HCT116 (cell line): ENCODE measurements at regions not wholly inside any gene's neighbourhood (a gene's known extent, or its start where the extent isn't known, plus 50 kb on each side); places are given as distances from the start of the nearest gene placed in this dataset.

ENCODE experiments used
- ATAC-seq: fragments of 200-7000 bp; cut with Tn5 transposase; 2 replicates; pipeline ENCODE4 v1.9.1; 2020; ENCODE audit warnings: mild to moderate bottlenecking, moderate library complexity
- BruUV-seq: library from RNA; stranded (reverse); fragments of 400-500 nt; replicated peaks from 2 replicates; lab custom pipeline; 2021; lab: Mats Ljungman, UMichigan
- CTCF ChIA-PET: fragments of 300-600 bp; sonication (Branson Sonifier 250); formaldehyde crosslinking; loops from one replicate; lab custom pipeline; 2021; ENCODE audit warnings: antibody characterized with exemption; lab: Charles Lee
- POLR2A ChIA-PET: fragments of 300-600, 350-600 bp; sonication (Branson Sonifier 250); formaldehyde crosslinking; loops from one replicate; lab custom pipeline; 2021; ENCODE audit warnings: antibody characterized with exemption; lab: Charles Lee
- RAD21 ChIA-PET, 2 experiments: fragments of 300-600 bp; sonication (Branson Sonifier 250); formaldehyde crosslinking; loops; one replicate each; lab custom pipeline; 2023; ENCODE audit warnings: low total read pairs in 2 of 2; ENCODE audit not compliant: uncharacterized antibody in 2 of 2, unreplicated experiment in 2 of 2, low non-redundant PET in 1 of 2; lab: Charles Lee
- DNase-seq: peaks from one replicate; pipeline ENCODE4 v3.0.0-alpha.2; 2010; ENCODE audit warnings: low read depth, low spot score
- H2AFZ ChIP-seq: fragments of 200-600 bp; shearing (Covaris generic), sonication (generic); 2 replicates; pipeline ENCODE4 v1.6.1; 2017; ENCODE audit warnings: low read depth, mixed run types, mixed read lengths, antibody characterized with exemption, low read length; ENCODE audit not compliant: poor library complexity, severe bottlenecking
- H3K27ac ChIP-seq: 2 replicates; pipeline ENCODE4 v1.5.1; 2012; ENCODE audit warnings: low read depth, low read length
- H3K27me3 ChIP-seq: fragments of 200-600 bp; sonication (generic); 2 replicates; pipeline ENCODE4 v1.6.1; 2016; ENCODE audit warnings: mixed run types, low read length, mixed read lengths; ENCODE audit not compliant: insufficient read depth
- H3K36me3 ChIP-seq, 2 experiments: fragments of 200-500 bp in 1 of 2; fragments of 200-600 bp in 1 of 2; sonication (Bioruptor generic) in 1 of 2; sonication (generic) in 1 of 2; 2 replicates each; pipeline versions ENCODE4 v1.5.1 to v1.6.1; 2014 to 2016; ENCODE audit warnings: low read length in 2 of 2, inconsistent platforms in 1 of 2, mixed read lengths in 1 of 2, mixed run types in 1 of 2; ENCODE audit not compliant: insufficient read depth in 2 of 2, control insufficient read depth in 1 of 2
- H3K4me1 ChIP-seq, 2 experiments: fragments of 200-600 bp in 1 of 2; sonication (generic) in 1 of 2; 2 replicates each; pipeline versions ENCODE4 v1.5.1 to v1.6.1; 2012 to 2017; ENCODE audit warnings: low read length in 2 of 2, inconsistent platforms in 1 of 2, mild to moderate bottlenecking in 1 of 2, mixed read lengths in 1 of 2, mixed run types in 1 of 2, moderate library complexity in 1 of 2; ENCODE audit not compliant: insufficient read depth in 2 of 2, control insufficient read depth in 1 of 2
- H3K4me2 ChIP-seq: fragments of 200-600 bp; sonication (generic); 2 replicates; pipeline ENCODE4 v1.6.1; 2017; ENCODE audit warnings: mixed run types, low read length, mixed read lengths
- H3K4me3 ChIP-seq, 2 experiments: fragments of 200-600 bp in 1 of 2; sonication (generic) in 1 of 2; replicated peaks in 1 of 2; 2 replicates each; pipeline ENCODE4 v1.5.1; 2011 to 2016; ENCODE audit warnings: low read length in 2 of 2, control low read depth in 1 of 2, low read depth in 1 of 2, mild to moderate bottlenecking in 1 of 2, mixed read lengths in 1 of 2, mixed run types in 1 of 2
- H3K79me2 ChIP-seq: fragments of 200-600 bp; sonication (generic); 2 replicates; pipeline ENCODE4 v1.6.1; 2017; ENCODE audit warnings: mild to moderate bottlenecking, mixed run types, low read length, moderate library complexity, mixed read lengths; ENCODE audit not compliant: insufficient read depth
- H3K9ac ChIP-seq: fragments of 200-600 bp; sonication (generic); 2 replicates; pipeline ENCODE4 v1.6.1; 2016; ENCODE audit warnings: low read length, mixed read lengths
- H3K9me2 ChIP-seq: fragments of 200-600 bp; sonication (generic), shearing (Covaris generic); 2 replicates; pipeline ENCODE4 v1.6.1; 2017; ENCODE audit warnings: mixed run types, mild to moderate bottlenecking, moderate library complexity; ENCODE audit not compliant: insufficient read depth
- H3K9me3 ChIP-seq, 2 experiments: fragments of 200-500 bp in 1 of 2; fragments of 200-600 bp in 1 of 2; sonication (Bioruptor generic) in 1 of 2; sonication (generic) in 1 of 2; 2 replicates each; pipeline ENCODE4 v1.6.1; 2014 to 2017; ENCODE audit warnings: low read length in 2 of 2, mixed read lengths in 2 of 2, inconsistent platforms in 1 of 2, low read depth in 1 of 2, mild to moderate bottlenecking in 1 of 2, mixed run types in 1 of 2, moderate library complexity in 1 of 2; ENCODE audit not compliant: control insufficient read depth in 1 of 2, insufficient read depth in 1 of 2
- H4K20me1 ChIP-seq: fragments of 200-600 bp; sonication (generic), shearing (Covaris generic); 2 replicates; pipeline ENCODE4 v1.6.1; 2017; ENCODE audit warnings: mixed run types, mild to moderate bottlenecking, moderate library complexity; ENCODE audit not compliant: insufficient read depth
- ATF3 ChIP-seq: IDR thresholded peaks from 2 replicates; pipeline ENCODE4 v1.6.1; 2012
- CEBPB ChIP-seq: IDR thresholded peaks from 2 replicates; pipeline ENCODE4 v1.6.1; 2012; ENCODE audit warnings: low read depth
- JUND ChIP-seq: IDR thresholded peaks from 2 replicates; pipeline ENCODE4 v1.6.1; 2012
- POLR2AphosphoS5 ChIP-seq: IDR thresholded peaks from 2 replicates; pipeline ENCODE4 v1.6.1; 2011; ENCODE audit warnings: mild to moderate bottlenecking, low read depth, low read length, moderate library complexity
- REST ChIP-seq: IDR thresholded peaks from 2 replicates; pipeline ENCODE4 v1.6.1; 2012; ENCODE audit warnings: low read depth
- SRF ChIP-seq: IDR thresholded peaks from 2 replicates; pipeline ENCODE4 v1.6.1; 2012; ENCODE audit warnings: low read depth
- TCF7L2 ChIP-seq: IDR thresholded peaks from 2 replicates; pipeline ENCODE4 v1.7.0; 2011; ENCODE audit warnings: borderline replicate concordance, inconsistent platforms; ENCODE audit not compliant: insufficient read depth, insufficient read length; ENCODE audit errors: extremely low read depth
- YY1 ChIP-seq: IDR thresholded peaks from 2 replicates; pipeline ENCODE4 v1.6.1; 2011; ENCODE audit warnings: low read length, low read depth, moderate library complexity, mild to moderate bottlenecking; ENCODE audit not compliant: insufficient replicate concordance; ENCODE audit errors: extremely low read depth
- ZFX ChIP-seq: fragments of 450-650 bp; IDR thresholded peaks from 2 replicates; pipeline ENCODE4 v1.6.1; 2017
- intact Hi-C: fragments of 100-400 bp; cut with micrococcal nuclease; formaldehyde crosslinking; loops from 2 replicates; pipeline ENCODE4 v1.10.0; 2022

- no peaks in the 10 kb centered on the region for H3K9me2 ChIP-seq
- no peaks in the 10 kb centered on the region for H3K79me2 ChIP-seq
- H3K4me2 ChIP-seq, result no peak overlapping the region
- peaks cover 0 to 45% of the 10 kb centered on the region in 2 experiments; a peak in 2 of 4 replicates for H3K9me3 ChIP-seq
- ChIA-PET RAD21 (no interaction called here), CTCF (no interaction called here), POLR2A (no interaction called here)
- TF ChIP-seq REST (no peak), CEBPB (no peak), POLR2AphosphoS5 (no peak), ATF3 (no peak), SRF (no peak), ZFX (no peak), YY1 (no peak), TCF7L2 (no peak), JUND (no peak)
- H2AFZ ChIP-seq, result no peak overlapping the region
- H3K9ac ChIP-seq, result no peak overlapping the region
- BruUV-seq, result no TSS peak
- H3K27ac ChIP-seq, result no peak overlapping the region
- ATAC-seq (no peak), DNase-seq (no peak)
- intact Hi-C loops, result no loop called here
- H3K4me3 ChIP-seq, result no peak overlapping the region
- no peaks in the 10 kb centered on the region for H4K20me1 ChIP-seq
- no peaks in the 10 kb centered on the region for H3K27me3 ChIP-seq
- no peaks in the 10 kb centered on the region for H3K4me1 ChIP-seq
- H3K36me3 ChIP-seq, result no peaks in the 10 kb centered on the region
These were observed 378.3 kb upstream of the TSHZ3 start for GRCh38 chr19:31727536-31727935.
